ENCODE measurements at regions not wholly inside any gene's neighbourhood (a gene's known extent, or its start where the extent isn't known, plus 50 kb on each side); places are given as distances from the start of the nearest gene placed in this dataset.

GRCh38 chr2:35933031-35933430 lies 422.5 kb upstream of the CRIM1 start:
- TF ChIP-seq MYC (IDR thresholded peaks at IDR 0.05; ENCODE audit: low read depth, low read length) = no peak
- no peak for TF ChIP-seq POLR2A (IDR thresholded peaks at IDR 0.05; ENCODE audit: extremely low read depth, insufficient read length)
- TF ChIP-seq MAX (IDR thresholded peaks at IDR 0.05; ENCODE audit: low read depth, low read length) = no peak
- no peak for TF ChIP-seq CTCF (IDR thresholded peaks at IDR 0.05; ENCODE audit: low read depth, low read length)
- no peak for DNase-seq (ENCODE audit: low read depth)
- H3K4me3 ChIP-seq (ENCODE audit: low read depth, low read length) = no peak overlapping the region

GRCh38 chr2:35932276-35932963 lies 423.2 kb upstream of the CRIM1 start:
- no peak for TF ChIP-seq POLR2A (IDR thresholded peaks at IDR 0.05; ENCODE audit: extremely low read depth, insufficient read length)
- no peak for TF ChIP-seq MAX (IDR thresholded peaks at IDR 0.05; ENCODE audit: low read depth, low read length)
- no peak for TF ChIP-seq CTCF (IDR thresholded peaks at IDR 0.05; ENCODE audit: low read depth, low read length)
- no peak for TF ChIP-seq MYC (IDR thresholded peaks at IDR 0.05; ENCODE audit: low read depth, low read length)
- DNase-seq (ENCODE audit: low read depth) = no peak
- H3K4me3 ChIP-seq (ENCODE audit: low read depth, low read length) = no peak overlapping the region

- TF ChIP-seq CTCF (IDR thresholded peaks at IDR 0.05; ENCODE audit: low read depth, low read length) = no peak
- TF ChIP-seq MYC (IDR thresholded peaks at IDR 0.05; ENCODE audit: low read depth, low read length) = no peak
- TF ChIP-seq MAX (IDR thresholded peaks at IDR 0.05; ENCODE audit: low read depth, low read length) = no peak
- TF ChIP-seq POLR2A (IDR thresholded peaks at IDR 0.05; ENCODE audit: extremely low read depth, insufficient read length) = no peak
- DNase-seq (ENCODE audit: low read depth) = no peak
- no peak overlapping the region for H3K4me3 ChIP-seq (ENCODE audit: low read depth, low read length)
Observed at GRCh38 chr2:35931626-35932025, 424.0 kb upstream of the CRIM1 start.

- H3K4me3 ChIP-seq (ENCODE audit: low read depth, low read length) = no peak overlapping the region
- no peak for DNase-seq (ENCODE audit: low read depth)
- TF ChIP-seq CTCF (IDR thresholded peaks at IDR 0.05; ENCODE audit: low read depth, low read length) (no peak), MYC (IDR thresholded peaks at IDR 0.05; ENCODE audit: low read depth, low read length) (no peak), POLR2A (IDR thresholded peaks at IDR 0.05; ENCODE audit: extremely low read depth, insufficient read length) (no peak), MAX (IDR thresholded peaks at IDR 0.05; ENCODE audit: low read depth, low read length) (no peak)
Observed at GRCh38 chr2:35931115-35931514, 424.5 kb upstream of the CRIM1 start.

- TF ChIP-seq CTCF (IDR thresholded peaks at IDR 0.05; ENCODE audit: low read depth, low read length) (no peak), MAX (IDR thresholded peaks at IDR 0.05; ENCODE audit: low read depth, low read length) (no peak), MYC (IDR thresholded peaks at IDR 0.05; ENCODE audit: low read depth, low read length) (no peak)
- DNase-seq (ENCODE audit: low read depth) = no peak
- H3K4me3 ChIP-seq (ENCODE audit: low read depth, low read length) = no peak overlapping the region
Observed at GRCh38 chr2:35929551-35929950, 426.0 kb upstream of the CRIM1 start.
